Liver (tissue), 3 donors: ENCODE measurements at regions not wholly inside any gene's neighbourhood (a gene's known extent, or its start where the extent isn't known, plus 50 kb on each side); places are given as distances from the start of the nearest gene placed in this dataset.

ENCODE experiments used
- ATF3 ChIP-seq: IDR thresholded peaks from 2 replicates; pipeline ENCODE4 v1.6.1; 2016; ENCODE audit warnings: antibody characterized with exemption
- CTCF ChIP-seq: fragments of 150-350 bp; IDR thresholded peaks from 2 replicates; pipeline ENCODE4 v1.5.1; 2017; ENCODE audit warnings: improper control_type of control experiment, low read depth, low read length; ENCODE audit not compliant: missing input control
- JUND ChIP-seq, 2 donors: IDR thresholded peaks; 2 replicates each; pipeline ENCODE4 v1.6.1; 2016; ENCODE audit warnings: antibody characterized with exemption in 2 of 2
- MAX ChIP-seq: IDR thresholded peaks from 2 replicates; pipeline ENCODE4 v1.6.1; 2016; ENCODE audit warnings: antibody characterized with exemption
- RXRA ChIP-seq, 2 donors: IDR thresholded peaks; 2 replicates each; pipeline ENCODE4 v1.6.1; 2017 to 2018; ENCODE audit warnings: antibody characterized with exemption in 2 of 2, mild to moderate bottlenecking in 1 of 2
- SP1 ChIP-seq: IDR thresholded peaks from 2 replicates; pipeline ENCODE4 v1.6.1; 2018; ENCODE audit warnings: antibody characterized with exemption, mild to moderate bottlenecking
- TAF1 ChIP-seq: conservative IDR thresholded peaks from 2 replicates; pipeline ENCODE4 v1.6.1; 2016; ENCODE audit warnings: antibody characterized with exemption, mild to moderate bottlenecking
- donor health status: healthy.
- donor health status: healthy.

GRCh38 chr5:87886164-87886563 lies 382.5 kb downstream of the TMEM161B start:
- TF ChIP-seq CTCF = no peak
- no peak for TF ChIP-seq MAX
- TF ChIP-seq JUND (IDR thresholded peaks at IDR 0.05) = no peak
- no peak for TF ChIP-seq TAF1
- TF ChIP-seq RXRA (IDR thresholded peaks at IDR 0.05) = no peak
- no peak for TF ChIP-seq ATF3
- TF ChIP-seq SP1 = no peak
